Skeletal muscle tissue (tissue), 3 donors: ENCODE measurements at regions not wholly inside any gene's neighbourhood (a gene's known extent, or its start where the extent isn't known, plus 50 kb on each side); places are given as distances from the start of the nearest gene placed in this dataset.
"Not testable (repeated sequence)": the region's sequence is repeated elsewhere in the genome, so short reads cannot be mapped to it uniquely, and the experiment has no call there.

Source experiments
- H3K27ac ChIP-seq: one replicate; pipeline ENCODE4 v1.7.0; 2013; ENCODE audit warnings: mild to moderate bottlenecking, low read depth, low read length, inconsistent platforms
- H3K27me3 ChIP-seq, 3 donors: one replicate each; pipeline ENCODE4 v1.7.0; 2013; ENCODE audit warnings: low read length in 3 of 3; ENCODE audit not compliant: control insufficient read depth in 3 of 3, insufficient read depth in 3 of 3
- H3K36me3 ChIP-seq, 3 donors: one replicate each; pipeline ENCODE4 v1.7.0; 2013; ENCODE audit warnings: low read length in 3 of 3; ENCODE audit not compliant: control insufficient read depth in 3 of 3, insufficient read depth in 3 of 3
- H3K4me1 ChIP-seq, 3 donors: one replicate each; pipeline ENCODE4 v1.7.0; 2013; ENCODE audit warnings: low read length in 3 of 3, mild to moderate bottlenecking in 3 of 3; ENCODE audit not compliant: control insufficient read depth in 3 of 3, insufficient read depth in 3 of 3
- H3K4me3 ChIP-seq, 3 donors: one replicate each; pipeline ENCODE4 v1.7.0; 2013; ENCODE audit warnings: low read length in 3 of 3
- H3K9ac ChIP-seq, 3 donors: one replicate each; pipeline ENCODE4 v1.7.0; 2013; ENCODE audit warnings: low read length in 3 of 3, mild to moderate bottlenecking in 3 of 3, moderate library complexity in 2 of 3, low read depth in 1 of 3
- H3K9me3 ChIP-seq, 3 donors: one replicate each; pipeline ENCODE4 v1.7.0; 2013; ENCODE audit warnings: low read length in 3 of 3; ENCODE audit not compliant: control insufficient read depth in 3 of 3
- donor health status: Osteomylitis.

DNA sequence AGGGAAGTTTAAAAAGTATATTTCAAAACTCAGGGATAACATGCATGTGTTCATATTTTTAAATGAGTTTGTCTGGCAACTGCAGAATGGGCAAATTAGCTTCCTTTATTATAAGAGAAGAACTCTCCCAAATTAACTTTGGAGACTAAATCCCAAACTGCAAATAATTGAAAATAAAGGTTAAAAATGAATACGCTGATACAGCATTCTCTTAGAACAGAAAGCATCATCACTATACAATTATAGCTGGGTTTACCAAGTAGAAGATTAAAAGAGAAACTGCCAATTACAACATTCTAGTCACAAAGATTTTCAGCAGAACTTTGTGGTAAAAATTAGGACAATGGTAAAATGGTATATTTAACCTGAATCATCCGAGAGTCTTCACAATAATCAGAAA, 73.3 kb downstream of the OLFM4 start:
- Histone ChIP-seq H3K36me3 (no peaks in the 10 kb centered on the region), H3K27me3 (no peaks in the 10 kb centered on the region), H3K4me1 (no peaks in the 10 kb centered on the region), H3K9me3 (no peaks in the 10 kb centered on the region), H3K9ac (no peak overlapping the region), H3K4me3 (no peak overlapping the region), H3K27ac (no peak overlapping the region)

DNA sequence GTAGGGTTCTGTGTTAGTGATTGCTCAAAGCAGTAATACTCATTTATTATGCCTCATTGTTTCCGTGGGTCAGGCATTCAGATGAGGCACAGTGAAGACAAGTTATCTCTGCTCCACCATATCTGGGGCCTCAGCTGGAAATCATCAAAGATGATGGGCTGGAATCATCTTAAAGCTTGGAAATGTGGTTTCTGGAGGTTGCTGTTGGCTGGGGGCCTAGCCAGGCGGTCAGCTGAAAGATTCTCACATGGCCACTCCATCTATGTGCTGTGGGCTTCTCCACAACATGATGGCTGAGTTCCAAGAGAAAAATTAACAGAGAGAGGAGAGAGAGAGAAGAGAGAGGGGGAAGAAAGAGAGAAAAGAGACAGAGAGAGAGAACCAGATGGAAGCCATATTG, 75.5 kb downstream of the OLFM4 start:
- H3K9ac ChIP-seq: no peak overlapping the region
- no peaks in the 10 kb centered on the region for H3K36me3 ChIP-seq
- no peak overlapping the region for H3K27ac ChIP-seq

DNA sequence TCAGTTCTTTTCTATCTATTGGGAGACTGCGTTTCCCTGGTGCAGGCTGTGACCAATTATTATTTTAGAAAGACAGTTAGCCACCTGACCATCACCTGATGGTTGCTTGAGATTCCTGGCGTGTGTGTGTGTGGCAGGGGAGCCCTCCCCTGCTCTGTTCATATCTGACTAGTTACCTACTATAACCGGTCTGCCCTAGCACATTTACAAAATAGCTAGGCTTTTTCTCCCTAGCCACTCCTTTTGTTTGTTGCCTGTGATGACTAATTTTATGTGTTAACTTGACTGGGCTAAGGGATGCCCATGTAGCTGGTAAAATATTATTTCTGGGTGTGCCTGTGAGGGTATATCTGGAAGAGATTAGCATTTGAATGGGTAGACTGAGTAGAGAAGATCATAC, 76.9 kb downstream of the OLFM4 start:
- no peak overlapping the region for H3K27ac ChIP-seq
- no peaks in the 10 kb centered on the region for H3K4me1 ChIP-seq
- no peaks in the 10 kb centered on the region for H3K27me3 ChIP-seq
- no peak overlapping the region for H3K4me3 ChIP-seq
- H3K9ac ChIP-seq: no peak overlapping the region
- H3K9me3 ChIP-seq: no peaks in the 10 kb centered on the region
- no peaks in the 10 kb centered on the region for H3K36me3 ChIP-seq

More for the DNA sequence above, 75.5 kb downstream of the OLFM4 start:
- Histone ChIP-seq H3K9me3 (no peaks in the 10 kb centered on the region), H3K4me3 (no peak overlapping the region), H3K4me1 (no peaks in the 10 kb centered on the region), H3K27me3 (no peaks in the 10 kb centered on the region)

- Histone ChIP-seq H3K27me3 (no peaks in the 10 kb centered on the region), H3K36me3 (no peaks in the 10 kb centered on the region), H3K4me3 (no peak overlapping the region), H3K27ac (no peak overlapping the region), H3K4me1 (no peaks in the 10 kb centered on the region), H3K9me3 (no peaks in the 10 kb centered on the region), H3K9ac (no peak overlapping the region)
These were observed 77.3 kb downstream of the OLFM4 start for GRCh38 chr13:53105890-53106289.

DNA sequence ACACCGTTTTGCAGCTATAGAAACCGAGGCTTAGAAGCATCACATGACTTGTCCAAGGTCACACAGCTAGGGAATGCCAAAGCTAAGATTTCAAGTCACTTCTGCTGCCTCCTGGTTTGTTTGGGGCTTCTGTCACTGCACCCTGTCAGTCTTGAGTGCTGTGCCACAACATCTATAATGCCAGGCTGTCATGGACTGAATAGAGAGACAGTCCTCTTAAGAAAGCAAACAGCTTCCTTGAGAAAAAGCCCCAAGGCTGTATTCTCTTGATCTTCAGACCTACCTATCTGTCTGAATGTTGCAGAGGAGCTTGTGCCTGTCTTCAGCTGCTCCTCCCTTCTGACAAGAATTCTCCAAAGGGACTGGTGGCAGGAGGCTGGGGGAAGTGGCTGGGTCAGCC, 81.6 kb downstream of the OLFM4 start:
- no peak overlapping the region for H3K4me3 ChIP-seq
- H3K4me1 ChIP-seq: no peaks in the 10 kb centered on the region
- no peaks in the 10 kb centered on the region for H3K27me3 ChIP-seq
- H3K9ac ChIP-seq: no peak overlapping the region
- H3K9me3 ChIP-seq: no peaks in the 10 kb centered on the region
- no peak overlapping the region for H3K27ac ChIP-seq
- H3K36me3 ChIP-seq: no peaks in the 10 kb centered on the region

GRCh38 chr13:53110614-53111013, 82.0 kb downstream of the OLFM4 start:
- H3K27ac ChIP-seq: no peak overlapping the region
- no peaks in the 10 kb centered on the region for H3K27me3 ChIP-seq
- H3K4me3 ChIP-seq: no peak overlapping the region
- no peaks in the 10 kb centered on the region for H3K4me1 ChIP-seq
- no peaks in the 10 kb centered on the region for H3K36me3 ChIP-seq
- no peak overlapping the region for H3K9ac ChIP-seq
- no peaks in the 10 kb centered on the region for H3K9me3 ChIP-seq

DNA sequence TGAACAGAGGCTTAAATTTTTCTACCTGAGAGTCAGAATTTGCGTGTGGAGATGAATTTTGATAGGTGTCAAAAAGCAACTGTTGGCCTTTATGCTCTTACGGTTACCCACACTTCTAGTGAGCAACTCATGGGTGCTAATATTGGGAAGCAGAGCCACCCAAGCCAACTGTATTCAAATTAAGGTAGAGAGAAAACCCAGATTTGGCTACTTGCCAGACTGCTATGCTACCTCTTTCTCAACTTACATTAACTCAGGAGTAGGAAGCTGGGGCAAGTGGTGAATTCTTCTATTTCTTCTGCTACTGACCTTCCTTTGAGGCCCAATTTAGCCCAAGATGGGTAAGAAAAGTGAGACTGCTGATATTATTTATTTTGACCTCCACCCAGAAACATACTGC, 83.9 kb downstream of the OLFM4 start:
- no peaks in the 10 kb centered on the region for H3K9me3 ChIP-seq
- no peaks in the 10 kb centered on the region for H3K4me1 ChIP-seq
- no peak overlapping the region for H3K9ac ChIP-seq
- H3K27me3 ChIP-seq: no peaks in the 10 kb centered on the region
- H3K4me3 ChIP-seq: no peak overlapping the region
- no peak overlapping the region for H3K27ac ChIP-seq
- H3K36me3 ChIP-seq: no peaks in the 10 kb centered on the region

DNA sequence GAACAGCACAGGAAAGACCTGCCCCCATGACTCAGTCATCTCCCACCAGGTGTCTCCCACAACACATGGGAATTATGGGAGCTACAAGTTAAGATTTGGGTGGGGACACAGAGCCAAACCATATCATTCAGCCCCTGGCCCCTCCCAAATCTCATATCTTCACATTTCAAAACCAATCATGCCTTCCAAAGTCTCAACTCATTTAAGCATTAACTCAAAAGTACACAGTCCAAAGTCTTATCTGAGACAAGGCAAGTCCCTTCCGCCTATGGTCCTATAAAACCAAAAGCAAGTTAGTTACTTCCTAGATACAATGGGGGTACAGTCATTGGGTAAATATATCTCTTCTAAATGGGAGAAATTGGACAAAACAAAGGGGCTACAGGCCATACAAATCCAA, 88.4 kb downstream of the OLFM4 start:
- H3K27me3 ChIP-seq, H3K36me3 ChIP-seq, H3K9ac ChIP-seq, H3K9me3 ChIP-seq, H3K4me1 ChIP-seq, H3K4me3 ChIP-seq, H3K27ac ChIP-seq: not testable (repeated sequence)

GRCh38 chr13:53121131-53121773, 92.6 kb downstream of the OLFM4 start:
- Histone ChIP-seq H3K27ac (no peak overlapping the region), H3K36me3 (no peaks in the 10 kb centered on the region), H3K9ac (no peak overlapping the region), H3K27me3 (no peaks in the 10 kb centered on the region), H3K4me3 (no peak overlapping the region), H3K9me3 (no peaks in the 10 kb centered on the region), H3K4me1 (no peaks in the 10 kb centered on the region)

DNA sequence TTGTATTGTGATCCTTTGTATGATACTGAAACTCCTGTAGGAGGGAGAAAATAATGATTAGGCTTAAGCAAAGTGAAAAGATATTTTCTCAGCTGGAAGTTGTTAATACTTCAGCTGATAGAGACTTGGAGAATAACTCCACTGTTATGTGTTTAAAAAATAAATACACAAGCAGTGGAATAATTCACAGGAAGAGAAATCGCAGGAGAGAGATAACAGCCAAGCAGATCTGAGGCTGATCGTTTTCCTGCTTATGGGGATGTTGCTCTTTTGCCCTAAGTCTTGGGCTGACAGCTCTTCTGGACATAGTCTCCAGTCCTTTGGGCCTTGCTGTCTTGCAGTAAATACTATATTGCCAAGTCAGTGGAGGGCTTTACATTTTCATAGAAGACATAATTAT, 93.3 kb downstream of the OLFM4 start:
- Histone ChIP-seq H3K27me3 (no peaks in the 10 kb centered on the region), H3K36me3 (no peaks in the 10 kb centered on the region), H3K4me1 (no peaks in the 10 kb centered on the region), H3K4me3 (no peak overlapping the region), H3K9ac (no peak overlapping the region), H3K9me3 (no peaks in the 10 kb centered on the region), H3K27ac (no peak overlapping the region)

- Histone ChIP-seq H3K36me3 (no peaks in the 10 kb centered on the region), H3K9ac (no peak overlapping the region), H3K27me3 (no peaks in the 10 kb centered on the region), H3K4me1 (no peaks in the 10 kb centered on the region), H3K4me3 (no peak overlapping the region), H3K9me3 (no peaks in the 10 kb centered on the region), H3K27ac (no peak overlapping the region)
These were observed 94.9 kb downstream of the OLFM4 start for GRCh38 chr13:53123536-53123935.
